ENCODE measurements at regions not wholly inside any gene's neighbourhood (a gene's known extent, or its start where the extent isn't known, plus 50 kb on each side); places are given as distances from the start of the nearest gene placed in this dataset.

- Histone ChIP-seq H3K4me1 (ENCODE audit: control insufficient read depth, insufficient read depth, low read length) (peaks cover 15% of the 10 kb centered on the region), H3K36me3 (ENCODE audit: insufficient read depth, low read length) (no peaks in the 10 kb centered on the region), H3K9ac (ENCODE audit: low read depth, low read length) (no peak overlapping the region), H3K27me3 (ENCODE audit: control insufficient read depth, insufficient read depth, low read length) (no peaks in the 10 kb centered on the region), H3K4me3 (ENCODE audit: low read length) (no peak overlapping the region), H3K4me2 (ENCODE audit: low read length) (no peak overlapping the region), H3K9me3 (replicated peaks; ENCODE audit: low read length) (no peaks in the 10 kb centered on the region)
Observed at GRCh38 chr21:28804089-28804670, 188.5 kb downstream of the LTN1 start.

- Histone ChIP-seq H3K27me3 (ENCODE audit: control insufficient read depth, insufficient read depth, low read length) (no peaks in the 10 kb centered on the region), H3K4me1 (ENCODE audit: control insufficient read depth, insufficient read depth, low read length) (peaks cover 15% of the 10 kb centered on the region), H3K36me3 (ENCODE audit: insufficient read depth, low read length) (no peaks in the 10 kb centered on the region), H3K4me2 (ENCODE audit: low read length) (no peak overlapping the region), H3K9ac (ENCODE audit: low read depth, low read length) (no peak overlapping the region), H3K9me3 (replicated peaks; ENCODE audit: low read length) (no peaks in the 10 kb centered on the region), H3K4me3 (ENCODE audit: low read length) (no peak overlapping the region)
Observed at GRCh38 chr21:28801906-28802305, 190.8 kb downstream of the LTN1 start.

- Histone ChIP-seq H3K9me3 (replicated peaks; ENCODE audit: low read length) (no peaks in the 10 kb centered on the region), H3K9ac (ENCODE audit: low read depth, low read length) (no peak overlapping the region), H3K4me3 (ENCODE audit: low read length) (no peak overlapping the region), H3K36me3 (ENCODE audit: insufficient read depth, low read length) (no peaks in the 10 kb centered on the region), H3K27me3 (ENCODE audit: control insufficient read depth, insufficient read depth, low read length) (no peaks in the 10 kb centered on the region), H3K4me2 (ENCODE audit: low read length) (no peak overlapping the region), H3K4me1 (ENCODE audit: control insufficient read depth, insufficient read depth, low read length) (no peaks in the 10 kb centered on the region)
Observed at GRCh38 chr21:28799926-28800325, 192.8 kb downstream of the LTN1 start.

GRCh38 chr21:28798798-28799197 is 193.9 kb downstream of the LTN1 start:
- H3K9me3 ChIP-seq (replicated peaks; ENCODE audit: low read length) = no peaks in the 10 kb centered on the region
- H3K4me2 ChIP-seq (ENCODE audit: low read length) = no peak overlapping the region
- H3K27me3 ChIP-seq (ENCODE audit: control insufficient read depth, insufficient read depth, low read length) = no peaks in the 10 kb centered on the region
- no peaks in the 10 kb centered on the region for H3K4me1 ChIP-seq (ENCODE audit: control insufficient read depth, insufficient read depth, low read length)
- no peak overlapping the region for H3K4me3 ChIP-seq (ENCODE audit: low read length)
- H3K9ac ChIP-seq (ENCODE audit: low read depth, low read length) = no peak overlapping the region
- H3K36me3 ChIP-seq (ENCODE audit: insufficient read depth, low read length) = no peaks in the 10 kb centered on the region

GRCh38 chr21:28795251-28795650 is 197.4 kb downstream of the LTN1 start:
- Histone ChIP-seq H3K4me1 (ENCODE audit: control insufficient read depth, insufficient read depth, low read length) (no peaks in the 10 kb centered on the region), H3K36me3 (ENCODE audit: insufficient read depth, low read length) (no peaks in the 10 kb centered on the region), H3K27me3 (ENCODE audit: control insufficient read depth, insufficient read depth, low read length) (no peaks in the 10 kb centered on the region), H3K9ac (ENCODE audit: low read depth, low read length) (no peak overlapping the region), H3K4me3 (ENCODE audit: low read length) (no peak overlapping the region), H3K9me3 (replicated peaks; ENCODE audit: low read length) (no peaks in the 10 kb centered on the region), H3K4me2 (ENCODE audit: low read length) (no peak overlapping the region)

- Histone ChIP-seq H3K9ac (ENCODE audit: low read depth, low read length) (no peak overlapping the region), H3K4me1 (ENCODE audit: control insufficient read depth, insufficient read depth, low read length) (no peaks in the 10 kb centered on the region), H3K4me3 (ENCODE audit: low read length) (no peak overlapping the region), H3K4me2 (ENCODE audit: low read length) (no peak overlapping the region), H3K9me3 (replicated peaks; ENCODE audit: low read length) (no peaks in the 10 kb centered on the region), H3K27me3 (ENCODE audit: control insufficient read depth, insufficient read depth, low read length) (no peaks in the 10 kb centered on the region), H3K36me3 (ENCODE audit: insufficient read depth, low read length) (no peaks in the 10 kb centered on the region)
Observed at GRCh38 chr21:28794371-28794851, 198.3 kb downstream of the LTN1 start.

- H3K9ac ChIP-seq (ENCODE audit: low read depth, low read length) = no peak overlapping the region
- no peak overlapping the region for H3K4me3 ChIP-seq (ENCODE audit: low read length)
- H3K9me3 ChIP-seq (replicated peaks; ENCODE audit: low read length) = no peaks in the 10 kb centered on the region
- no peaks in the 10 kb centered on the region for H3K36me3 ChIP-seq (ENCODE audit: insufficient read depth, low read length)
- no peaks in the 10 kb centered on the region for H3K4me1 ChIP-seq (ENCODE audit: control insufficient read depth, insufficient read depth, low read length)
- no peaks in the 10 kb centered on the region for H3K27me3 ChIP-seq (ENCODE audit: control insufficient read depth, insufficient read depth, low read length)
- no peak overlapping the region for H3K4me2 ChIP-seq (ENCODE audit: low read length)
Observed at GRCh38 chr21:28793043-28793442, 199.6 kb downstream of the LTN1 start.

GRCh38 chr21:28791595-28792282 is 200.9 kb downstream of the LTN1 start:
- H3K9ac ChIP-seq (ENCODE audit: low read depth, low read length) = no peak overlapping the region
- no peaks in the 10 kb centered on the region for H3K4me1 ChIP-seq (ENCODE audit: control insufficient read depth, insufficient read depth, low read length)
- H3K9me3 ChIP-seq (replicated peaks; ENCODE audit: low read length) = no peaks in the 10 kb centered on the region
- no peaks in the 10 kb centered on the region for H3K27me3 ChIP-seq (ENCODE audit: control insufficient read depth, insufficient read depth, low read length)
- H3K36me3 ChIP-seq (ENCODE audit: insufficient read depth, low read length) = no peaks in the 10 kb centered on the region
- no peak overlapping the region for H3K4me2 ChIP-seq (ENCODE audit: low read length)
- H3K4me3 ChIP-seq (ENCODE audit: low read length) = no peak overlapping the region

GRCh38 chr21:28790335-28790734 is 202.3 kb downstream of the LTN1 start:
- H3K9me3 ChIP-seq (replicated peaks; ENCODE audit: low read length) = no peaks in the 10 kb centered on the region
- H3K9ac ChIP-seq (ENCODE audit: low read depth, low read length) = no peak overlapping the region
- no peaks in the 10 kb centered on the region for H3K27me3 ChIP-seq (ENCODE audit: control insufficient read depth, insufficient read depth, low read length)
- H3K4me3 ChIP-seq (ENCODE audit: low read length) = no peak overlapping the region
- H3K4me2 ChIP-seq (ENCODE audit: low read length) = no peak overlapping the region
- H3K4me1 ChIP-seq (ENCODE audit: control insufficient read depth, insufficient read depth, low read length) = no peaks in the 10 kb centered on the region
- H3K36me3 ChIP-seq (ENCODE audit: insufficient read depth, low read length) = no peaks in the 10 kb centered on the region

GRCh38 chr21:28789523-28789922 is 203.2 kb downstream of the LTN1 start:
- Histone ChIP-seq H3K36me3 (ENCODE audit: insufficient read depth, low read length) (no peaks in the 10 kb centered on the region), H3K9me3 (replicated peaks; ENCODE audit: low read length) (no peaks in the 10 kb centered on the region), H3K4me2 (ENCODE audit: low read length) (no peak overlapping the region), H3K4me3 (ENCODE audit: low read length) (no peak overlapping the region), H3K4me1 (ENCODE audit: control insufficient read depth, insufficient read depth, low read length) (no peaks in the 10 kb centered on the region), H3K9ac (ENCODE audit: low read depth, low read length) (no peak overlapping the region), H3K27me3 (ENCODE audit: control insufficient read depth, insufficient read depth, low read length) (no peaks in the 10 kb centered on the region)

- H3K9ac ChIP-seq (ENCODE audit: low read depth, low read length) = no peak overlapping the region
- H3K4me2 ChIP-seq (ENCODE audit: low read length) = no peak overlapping the region
- no peaks in the 10 kb centered on the region for H3K36me3 ChIP-seq (ENCODE audit: insufficient read depth, low read length)
- H3K4me3 ChIP-seq (ENCODE audit: low read length) = no peak overlapping the region
- no peaks in the 10 kb centered on the region for H3K27me3 ChIP-seq (ENCODE audit: control insufficient read depth, insufficient read depth, low read length)
- no peaks in the 10 kb centered on the region for H3K9me3 ChIP-seq (replicated peaks; ENCODE audit: low read length)
- H3K4me1 ChIP-seq (ENCODE audit: control insufficient read depth, insufficient read depth, low read length) = no peaks in the 10 kb centered on the region
Observed at GRCh38 chr21:28788030-28788429, 204.6 kb downstream of the LTN1 start.

- no peak overlapping the region for H3K9ac ChIP-seq (ENCODE audit: low read depth, low read length)
- no peaks in the 10 kb centered on the region for H3K36me3 ChIP-seq (ENCODE audit: insufficient read depth, low read length)
- H3K4me2 ChIP-seq (ENCODE audit: low read length) = no peak overlapping the region
- no peak overlapping the region for H3K4me3 ChIP-seq (ENCODE audit: low read length)
- H3K9me3 ChIP-seq (replicated peaks; ENCODE audit: low read length) = no peaks in the 10 kb centered on the region
- H3K27me3 ChIP-seq (ENCODE audit: control insufficient read depth, insufficient read depth, low read length) = no peaks in the 10 kb centered on the region
- peaks cover 4% of the 10 kb centered on the region for H3K4me1 ChIP-seq (ENCODE audit: control insufficient read depth, insufficient read depth, low read length)
Observed at GRCh38 chr21:28783641-28784185, 209.0 kb downstream of the LTN1 start.

Data from skeletal muscle satellite cell (primary cell).